ENCODE measurements at regions not wholly inside any gene's neighbourhood (a gene's known extent, or its start where the extent isn't known, plus 50 kb on each side); places are given as distances from the start of the nearest gene placed in this dataset.
"Not testable (repeated sequence)": the region's sequence is repeated elsewhere in the genome, so short reads cannot be mapped to it uniquely, and the experiment has no call there.

DNA sequence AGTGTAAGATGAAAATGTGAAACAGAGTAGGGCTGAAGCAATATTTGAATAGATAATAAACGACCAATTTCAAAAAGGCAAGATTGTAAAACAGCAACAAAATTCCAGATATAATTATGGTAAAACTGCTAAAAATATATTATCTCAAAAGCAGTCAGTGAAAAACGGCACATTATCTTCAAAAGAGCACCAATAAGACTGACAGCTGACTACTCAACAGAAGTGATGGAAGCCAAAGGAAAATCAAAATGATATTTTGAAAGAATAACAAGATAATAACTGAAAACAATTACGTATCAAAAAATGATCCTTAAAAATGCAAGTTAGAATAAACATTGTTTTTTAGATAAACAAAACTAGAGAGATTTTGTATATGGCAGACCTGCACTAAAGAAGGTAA, 920.6 kb upstream of the FAM98A start:
- H3K4me3 ChIP-seq = no peak overlapping the region
- no peak overlapping the region for H3K27ac ChIP-seq
- ATAC-seq (no peak), DNase-seq (no peak)
- no peaks in the 10 kb centered on the region for H3K4me1 ChIP-seq
- WGBS, 2 donors = 62 to 67% methylated on average over 3 of the region's 3 CpGs
- no peak for TF ChIP-seq POLR2A (IDR thresholded peaks at IDR 0.05)
- TF ChIP-seq, protein P1, sequence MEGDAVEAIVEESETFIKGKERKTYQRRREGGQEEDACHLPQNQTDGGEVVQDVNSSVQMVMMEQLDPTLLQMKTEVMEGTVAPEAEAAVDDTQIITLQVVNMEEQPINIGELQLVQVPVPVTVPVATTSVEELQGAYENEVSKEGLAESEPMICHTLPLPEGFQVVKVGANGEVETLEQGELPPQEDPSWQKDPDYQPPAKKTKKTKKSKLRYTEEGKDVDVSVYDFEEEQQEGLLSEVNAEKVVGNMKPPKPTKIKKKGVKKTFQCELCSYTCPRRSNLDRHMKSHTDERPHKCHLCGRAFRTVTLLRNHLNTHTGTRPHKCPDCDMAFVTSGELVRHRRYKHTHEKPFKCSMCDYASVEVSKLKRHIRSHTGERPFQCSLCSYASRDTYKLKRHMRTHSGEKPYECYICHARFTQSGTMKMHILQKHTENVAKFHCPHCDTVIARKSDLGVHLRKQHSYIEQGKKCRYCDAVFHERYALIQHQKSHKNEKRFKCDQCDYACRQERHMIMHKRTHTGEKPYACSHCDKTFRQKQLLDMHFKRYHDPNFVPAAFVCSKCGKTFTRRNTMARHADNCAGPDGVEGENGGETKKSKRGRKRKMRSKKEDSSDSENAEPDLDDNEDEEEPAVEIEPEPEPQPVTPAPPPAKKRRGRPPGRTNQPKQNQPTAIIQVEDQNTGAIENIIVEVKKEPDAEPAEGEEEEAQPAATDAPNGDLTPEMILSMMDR (IDR thresholded peaks at IDR 0.05) = no peak
- H3K9me3 ChIP-seq = peaks cover 0 to 3% (median 0%) of the 10 kb centered on the region in 3 donors
- H3K36me3 ChIP-seq (replicated peaks in 1 of 2; ENCODE audit: insufficient read depth in 1 of 2, low read depth in 2 of 2) = no peaks in the 10 kb centered on the region
- intact Hi-C loops (cut with DNase I) = no loop called here
- H3K27me3 ChIP-seq = no peaks in the 10 kb centered on the region

DNA sequence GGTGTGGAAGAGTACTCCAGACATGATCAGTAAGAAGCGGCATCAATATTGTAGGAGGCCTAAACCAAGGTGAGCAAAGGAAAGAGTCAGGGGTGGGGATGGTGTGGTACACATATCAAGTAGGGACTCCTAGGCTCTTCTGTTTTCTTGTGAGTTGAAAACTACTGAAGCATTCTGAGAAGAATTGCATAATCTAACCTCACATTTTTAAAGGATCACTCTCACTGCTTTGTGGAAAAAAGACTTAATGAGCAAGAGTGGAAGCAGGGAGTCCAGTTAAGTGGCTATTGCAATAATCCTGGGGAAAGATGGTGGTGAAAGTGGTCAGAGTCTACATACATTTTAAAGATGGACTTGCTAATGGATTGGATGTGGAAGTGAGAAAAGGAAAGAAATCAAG, 899.5 kb upstream of the FAM98A start:
- ATAC-seq = no peak

DNA sequence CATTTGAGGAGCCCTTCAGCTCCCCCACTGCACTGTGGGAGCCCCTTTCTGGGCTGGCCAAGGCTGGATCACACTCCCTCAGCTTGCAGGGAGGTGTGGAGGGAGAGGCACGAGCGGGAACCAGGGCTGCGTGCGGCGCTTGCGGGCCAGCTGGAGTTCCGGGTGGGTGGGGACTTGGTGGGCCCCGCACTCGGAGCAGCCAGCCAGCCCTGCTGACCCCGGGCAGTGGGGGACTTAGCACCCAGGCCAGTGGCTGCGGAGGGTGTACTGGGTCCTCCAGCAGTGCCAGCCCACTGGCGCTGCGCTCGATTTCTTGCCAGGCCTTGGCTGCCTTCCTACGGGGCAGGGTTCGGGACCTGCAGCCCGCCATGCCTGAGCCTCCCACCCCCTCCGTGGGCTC, 895.1 kb upstream of the FAM98A start:
- H3K27ac ChIP-seq; H3K36me3 ChIP-seq (replicated peaks in 1 of 2; ENCODE audit: insufficient read depth in 1 of 2, low read depth in 2 of 2); H3K27me3 ChIP-seq; H3K4me3 ChIP-seq; H3K4me1 ChIP-seq; DNase-seq; intact Hi-C loops (cut with DNase I); H3K9me3 ChIP-seq; ATAC-seq: not testable (repeated sequence)
- WGBS, 2 donors = 89% methylated on average over 14 of the region's 18 CpGs; no CpG with 5 or more reads in 1 of the 2 donors

More for the DNA sequence above, 899.5 kb upstream of the FAM98A start:
- no peaks in the 10 kb centered on the region for H3K36me3 ChIP-seq (replicated peaks in 1 of 2; ENCODE audit: insufficient read depth in 1 of 2, low read depth in 2 of 2)
- TF ChIP-seq, protein P1 (IDR thresholded peaks at IDR 0.05) = no peak
- TF ChIP-seq POLR2A (IDR thresholded peaks at IDR 0.05) = no peak
- H3K27me3 ChIP-seq = no peaks in the 10 kb centered on the region
- no peak overlapping the region for H3K27ac ChIP-seq
- H3K4me1 ChIP-seq = no peaks in the 10 kb centered on the region
- H3K4me3 ChIP-seq = no peak overlapping the region
- intact Hi-C loops (cut with DNase I) = no loop called here
- no peaks in the 10 kb centered on the region for H3K9me3 ChIP-seq
- no peak for DNase-seq
- WGBS, 2 donors = 89 to 100% methylated on average over 1 of the region's 1 CpG

DNA sequence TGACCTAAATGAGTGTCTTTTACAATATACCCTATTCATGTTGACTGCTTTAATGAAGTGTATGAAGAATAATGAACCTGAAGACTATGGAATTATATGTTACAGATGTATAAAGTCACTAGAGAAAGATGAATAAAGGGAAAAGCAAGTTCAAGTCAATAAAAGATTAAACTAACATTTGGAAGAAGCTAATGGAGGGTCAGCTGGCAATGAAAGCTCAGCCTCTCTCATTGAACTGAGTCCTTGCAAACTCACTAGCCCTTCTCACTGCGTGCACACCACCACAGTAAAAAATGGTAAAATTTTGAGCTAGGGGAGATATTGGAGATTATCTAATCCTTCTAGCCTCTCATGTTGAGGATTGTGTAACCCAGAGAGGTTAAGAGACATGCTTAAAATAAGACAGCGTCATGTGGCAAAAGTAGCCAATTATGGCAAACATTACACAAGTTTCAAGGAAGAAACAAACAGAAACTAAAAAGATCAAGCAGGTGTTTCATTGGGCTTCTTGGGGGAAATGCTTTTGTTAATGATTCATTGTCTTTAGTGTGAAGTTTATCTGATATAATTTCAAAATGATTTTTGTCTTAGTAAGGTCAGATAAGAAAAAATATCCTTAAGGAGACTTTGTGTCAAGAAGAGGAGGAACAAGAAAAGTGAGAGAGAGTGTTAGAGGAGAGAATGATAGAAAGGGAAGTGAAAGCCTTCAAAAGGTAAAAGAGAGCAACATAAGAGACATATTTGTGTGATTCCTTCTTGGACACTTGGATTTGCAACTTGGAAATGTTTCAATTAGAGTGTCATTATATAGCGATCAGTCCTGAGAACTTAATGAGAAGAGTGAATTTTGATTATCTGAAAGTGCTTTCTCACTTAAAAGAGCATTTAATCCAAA, 893.7 kb upstream of the FAM98A start:
- Histone ChIP-seq H3K4me1 (no peaks in the 10 kb centered on the region), H3K27ac (peak overlapping the region in 1 of 4 donors; percentile 32), H3K9me3 (no peaks in the 10 kb centered on the region), H3K27me3 (no peaks in the 10 kb centered on the region), H3K36me3 (replicated peaks in 1 of 2; ENCODE audit: insufficient read depth in 1 of 2, low read depth in 2 of 2) (no peaks in the 10 kb centered on the region), H3K4me3 (no peak overlapping the region)
- DNase-seq = peak in 1 of 4 donors; percentile 11
- intact Hi-C loops (cut with DNase I) = no loop called here
- ATAC-seq = peak; percentile 65
- TF ChIP-seq, protein P1 (IDR thresholded peaks at IDR 0.05) = no peak
- TF ChIP-seq POLR2A (IDR thresholded peaks at IDR 0.05) = no peak
- WGBS, 2 donors = 54 to 61% methylated on average over 3 of the region's 3 CpGs

DNA sequence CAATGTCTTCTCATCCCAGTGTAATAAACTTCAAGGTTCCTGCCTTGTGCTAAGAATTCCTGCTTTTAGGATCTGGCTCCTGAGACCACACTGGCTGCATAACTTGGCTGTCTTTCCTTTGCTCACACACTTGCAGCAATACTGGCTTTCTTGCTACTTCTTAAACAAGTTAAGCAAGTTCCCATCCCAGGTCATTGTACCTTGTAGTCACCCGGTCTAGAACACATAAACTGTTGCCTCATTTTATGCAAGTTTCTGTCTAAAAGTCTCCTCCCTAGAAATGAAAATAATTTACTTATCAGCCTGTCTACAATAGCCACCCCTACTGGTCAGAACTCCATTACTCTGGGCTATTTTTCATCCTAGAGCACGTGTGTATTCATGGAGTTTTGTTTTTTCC, 887.9 kb upstream of the FAM98A start:
- no peaks in the 10 kb centered on the region for H3K4me1 ChIP-seq
- no peak overlapping the region for H3K4me3 ChIP-seq
- no peaks in the 10 kb centered on the region for H3K36me3 ChIP-seq (replicated peaks in 1 of 2; ENCODE audit: insufficient read depth in 1 of 2, low read depth in 2 of 2)
- no peak for DNase-seq
- TF ChIP-seq POLR2A (IDR thresholded peaks at IDR 0.05) = no peak
- TF ChIP-seq, protein P1 (IDR thresholded peaks at IDR 0.05) = no peak
- WGBS, 2 donors = 42 to 57% methylated on average over 2 of the region's 2 CpGs
- H3K9me3 ChIP-seq = no peaks in the 10 kb centered on the region
- intact Hi-C loops (cut with DNase I) = no loop called here
- H3K27me3 ChIP-seq = no peaks in the 10 kb centered on the region
- no peak overlapping the region for H3K27ac ChIP-seq
- ATAC-seq = no peak
